NCI-H774 (cell line): ENCODE measurements at regions not wholly inside any gene's neighbourhood (a gene's known extent, or its start where the extent isn't known, plus 50 kb on each side); places are given as distances from the start of the nearest gene placed in this dataset.
A peak's percentile ranks its signal among the peaks of the same experiment; 100 is the strongest.
"Not testable (repeated sequence)": the region's sequence is repeated elsewhere in the genome, so short reads cannot be mapped to it uniquely, and the experiment has no call there.

ENCODE experiments used
- DNase-seq: peaks from one replicate; lab custom pipeline; 2025; lab: John Stamatoyannopoulos, UW

DNA sequence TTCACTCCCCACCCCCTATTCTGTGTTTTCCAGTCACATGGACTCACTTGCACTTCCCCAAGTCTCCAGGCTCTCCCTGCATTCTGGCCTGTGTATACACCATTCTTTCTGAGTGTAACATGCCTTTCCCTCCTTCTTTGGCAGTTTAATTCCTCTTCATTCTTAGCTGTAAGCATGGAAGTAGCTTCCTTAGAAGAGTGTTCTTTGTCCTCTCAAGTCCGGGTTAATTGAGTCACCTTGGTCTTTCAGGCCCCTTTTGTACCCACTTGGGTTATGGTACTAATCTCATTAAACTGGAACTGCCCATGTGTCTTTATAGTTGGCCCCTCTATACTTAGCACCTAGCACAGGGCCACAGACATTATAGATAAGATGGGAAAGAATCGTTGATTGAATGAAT is 525.3 kb upstream of the ADGRL4 start:
- DNase-seq = no peak

DNA sequence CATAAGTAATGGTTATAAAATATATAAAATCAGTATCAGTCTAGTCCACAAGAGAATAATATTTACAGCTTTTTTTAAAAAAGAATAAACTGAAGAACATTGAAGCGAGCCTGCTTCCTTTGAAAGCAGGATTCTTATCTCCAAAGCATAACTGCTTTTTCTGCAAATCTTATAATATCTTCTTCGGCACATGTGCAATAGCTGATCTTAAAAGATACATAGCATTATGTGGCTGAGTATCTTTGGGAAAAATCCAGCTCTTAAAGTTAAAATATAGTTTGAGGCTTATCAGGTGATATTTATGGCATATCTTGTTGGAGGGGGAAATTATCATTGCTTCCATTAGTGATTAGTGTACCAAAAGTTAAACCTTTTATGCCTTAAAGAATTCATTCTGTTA is 523.9 kb upstream of the ADGRL4 start:
- no peak for DNase-seq

DNA sequence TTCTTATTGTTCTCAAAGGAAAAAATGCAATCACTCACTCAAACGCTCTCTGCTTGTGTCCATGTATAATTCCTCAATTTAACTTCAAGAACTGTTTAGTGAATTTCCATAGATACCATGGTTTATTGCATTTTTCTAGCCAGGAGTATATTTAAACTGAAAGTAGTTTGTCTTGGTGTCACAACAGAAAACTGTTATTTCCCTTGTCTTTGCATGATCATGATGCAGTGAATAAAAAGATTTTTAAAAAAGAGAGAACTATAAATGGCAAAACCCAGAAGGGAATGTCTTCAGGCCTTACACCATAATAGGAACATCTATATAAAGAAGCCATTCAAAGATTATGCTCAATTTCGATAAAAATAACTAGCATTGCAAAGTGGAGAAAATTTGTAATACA is 523.5 kb upstream of the ADGRL4 start:
- no peak for DNase-seq

- no peak for DNase-seq
Observed at GRCh38 chr1:79524126-79524525, 517.6 kb upstream of the ADGRL4 start.

DNA sequence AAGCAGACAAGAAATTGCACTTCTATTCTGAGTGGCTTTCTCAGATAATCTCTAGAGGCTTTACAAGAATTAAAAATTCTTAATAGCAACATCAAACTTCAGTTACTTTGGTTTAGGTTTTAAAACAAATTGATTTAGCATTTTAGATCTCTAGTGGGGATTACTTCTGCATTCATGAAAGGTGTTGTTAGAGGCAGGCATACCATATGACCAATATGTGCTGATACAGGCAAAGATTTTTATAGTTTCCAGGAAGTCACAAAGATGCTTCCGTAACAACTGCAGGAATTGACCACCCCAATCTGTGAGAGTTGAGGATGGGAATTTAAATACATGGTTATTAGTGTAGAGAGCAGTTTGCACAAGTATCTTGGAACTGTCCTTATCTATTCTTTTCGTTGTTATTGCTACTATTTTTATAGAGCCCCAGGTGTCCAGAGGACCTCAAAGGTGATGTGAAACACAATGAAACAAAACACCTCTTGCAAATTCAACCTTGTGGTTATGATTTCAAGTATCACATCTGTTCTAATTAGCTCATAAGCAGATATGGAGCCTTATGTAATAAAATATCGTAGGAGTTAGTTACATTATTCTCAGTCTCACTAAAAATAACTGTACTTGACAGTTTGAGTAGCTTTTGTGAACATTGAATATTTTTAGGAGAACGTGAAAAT is 512.7 kb upstream of the ADGRL4 start:
- no peak for DNase-seq

DNA sequence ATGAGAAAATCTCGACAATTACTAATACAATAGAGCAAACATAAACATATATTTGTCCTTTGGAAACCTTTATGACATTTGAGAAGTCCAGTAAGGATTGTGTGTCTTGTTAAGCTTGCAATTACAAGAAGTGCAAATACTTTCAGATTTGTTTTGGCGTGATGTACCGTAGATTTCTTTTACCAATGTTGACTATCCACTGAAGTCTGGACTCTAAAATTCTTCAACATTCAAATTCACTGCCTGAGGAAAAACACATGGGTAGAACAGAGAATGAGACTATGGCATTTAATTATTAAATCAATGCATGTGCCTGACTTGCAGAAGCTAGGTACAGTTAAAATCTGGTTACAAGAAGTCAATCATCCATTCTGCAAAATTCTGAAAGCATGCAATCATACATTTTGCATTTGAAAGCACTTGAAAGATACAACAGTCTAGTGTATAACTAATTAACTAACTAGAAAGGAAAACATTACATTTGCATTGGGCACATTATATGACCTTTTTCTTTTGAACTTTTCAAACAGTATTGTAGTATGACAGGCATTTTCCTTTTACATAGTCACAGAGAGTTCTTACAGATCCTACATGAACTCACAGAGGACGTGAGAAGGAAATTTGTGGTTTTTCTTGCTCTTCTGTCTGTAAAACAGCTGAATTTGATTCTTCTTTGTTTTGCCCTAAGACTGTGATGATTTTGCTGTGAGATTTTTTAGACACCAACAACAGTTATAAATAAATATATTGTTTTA is 511.1 kb upstream of the ADGRL4 start:
- DNase-seq = no peak

DNA sequence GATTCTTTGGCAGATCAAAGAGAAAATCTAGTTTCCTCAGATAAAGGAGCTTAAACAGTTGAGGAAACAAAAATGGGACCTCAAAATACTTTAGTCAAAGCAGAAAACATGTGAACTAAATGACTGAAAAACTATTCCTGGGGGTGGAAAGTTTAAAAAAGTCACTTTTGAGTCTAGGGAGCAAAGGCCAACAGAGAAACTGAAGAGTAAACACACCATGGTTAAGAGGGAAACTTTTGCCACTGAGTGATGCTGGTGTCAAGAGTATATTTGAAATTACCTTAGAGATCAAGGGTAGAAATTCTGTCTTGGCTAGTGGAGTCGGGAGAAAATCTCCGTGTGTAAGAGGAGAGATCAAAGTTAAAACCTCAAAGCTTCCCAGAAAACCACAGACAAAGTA is 501.2 kb upstream of the ADGRL4 start:
- no peak for DNase-seq

DNA sequence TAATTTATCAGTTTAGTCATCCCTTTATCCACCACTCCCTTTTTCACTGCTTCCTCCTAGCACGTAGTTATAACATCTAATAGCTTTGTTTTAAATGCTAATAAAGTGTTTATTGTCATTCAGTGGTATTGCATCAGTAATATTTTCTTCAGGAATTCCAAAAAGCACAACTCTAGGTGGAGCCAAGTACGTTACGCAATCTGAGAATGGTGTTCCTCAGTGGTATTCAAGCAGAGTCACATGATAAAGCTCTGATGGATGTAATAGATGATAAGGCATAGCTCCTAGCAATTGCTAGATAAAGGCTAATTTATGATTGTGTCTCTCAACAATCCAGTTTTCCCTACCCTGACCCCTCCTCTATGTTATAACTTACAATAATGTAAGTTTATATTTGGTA is 494.6 kb upstream of the ADGRL4 start:
- no peak for DNase-seq

- DNase-seq = no peak
Observed at GRCh38 chr1:79499541-79499940, 493.0 kb upstream of the ADGRL4 start.

GRCh38 chr1:79497193-79497773 is 490.8 kb upstream of the ADGRL4 start:
- peak; percentile 6 for DNase-seq

- no peak for DNase-seq
Observed at GRCh38 chr1:79496129-79496528, 489.6 kb upstream of the ADGRL4 start.

GRCh38 chr1:79493702-79494101 is 487.2 kb upstream of the ADGRL4 start:
- not testable (repeated sequence) for DNase-seq

GRCh38 chr1:79488572-79489121 is 482.1 kb upstream of the ADGRL4 start:
- DNase-seq = not testable (repeated sequence)

GRCh38 chr1:79478728-79479373 is 472.3 kb upstream of the ADGRL4 start:
- DNase-seq = no peak

- no peak for DNase-seq
Observed at GRCh38 chr1:79478160-79478559, 471.6 kb upstream of the ADGRL4 start.

DNA sequence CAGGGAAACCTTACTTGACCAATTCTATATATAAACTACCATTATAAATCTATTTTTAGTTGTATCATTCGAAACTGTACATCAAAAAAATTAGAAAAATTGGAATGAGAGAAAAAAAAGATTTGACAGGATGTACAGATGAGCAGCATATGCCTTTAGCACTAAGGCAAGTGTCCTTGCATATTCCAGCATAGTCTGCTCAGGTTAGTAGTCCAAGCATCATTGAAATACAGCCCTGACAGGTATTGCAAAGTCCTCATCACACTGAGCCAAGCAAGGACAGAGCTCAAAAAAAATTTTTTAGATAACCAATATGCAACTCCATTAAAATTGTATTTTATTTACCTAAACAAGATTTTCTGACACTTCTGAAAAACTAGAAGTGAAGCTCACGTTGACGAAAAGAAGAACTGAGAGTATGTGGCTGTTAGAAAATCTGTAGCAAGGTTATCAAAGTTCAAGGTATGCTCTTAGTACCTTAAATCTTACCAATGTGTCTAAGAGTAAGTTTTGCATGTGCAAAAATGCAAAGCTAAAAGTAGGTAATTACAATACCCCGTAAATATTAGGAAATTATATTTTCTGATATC is 465.6 kb upstream of the ADGRL4 start:
- DNase-seq = no peak

DNA sequence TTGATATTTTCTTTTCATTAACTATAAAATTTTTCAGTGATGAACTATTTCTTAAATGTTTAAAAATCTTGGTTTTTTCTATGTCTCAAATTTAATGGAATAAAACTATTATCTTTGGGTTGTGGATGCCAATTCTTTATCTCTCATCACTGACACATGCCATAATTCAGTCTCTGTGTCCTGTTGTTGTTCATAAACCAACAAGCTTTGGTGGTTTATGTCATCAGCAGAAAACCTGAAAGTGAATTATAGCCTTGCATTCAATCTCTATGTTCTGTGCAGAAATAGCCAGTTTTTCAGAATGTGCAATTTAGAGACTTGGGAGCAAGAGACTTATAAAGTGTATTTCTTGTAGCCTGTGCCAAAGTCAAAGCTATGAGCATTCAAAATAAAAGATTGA is 462.6 kb upstream of the ADGRL4 start:
- no peak for DNase-seq

DNA sequence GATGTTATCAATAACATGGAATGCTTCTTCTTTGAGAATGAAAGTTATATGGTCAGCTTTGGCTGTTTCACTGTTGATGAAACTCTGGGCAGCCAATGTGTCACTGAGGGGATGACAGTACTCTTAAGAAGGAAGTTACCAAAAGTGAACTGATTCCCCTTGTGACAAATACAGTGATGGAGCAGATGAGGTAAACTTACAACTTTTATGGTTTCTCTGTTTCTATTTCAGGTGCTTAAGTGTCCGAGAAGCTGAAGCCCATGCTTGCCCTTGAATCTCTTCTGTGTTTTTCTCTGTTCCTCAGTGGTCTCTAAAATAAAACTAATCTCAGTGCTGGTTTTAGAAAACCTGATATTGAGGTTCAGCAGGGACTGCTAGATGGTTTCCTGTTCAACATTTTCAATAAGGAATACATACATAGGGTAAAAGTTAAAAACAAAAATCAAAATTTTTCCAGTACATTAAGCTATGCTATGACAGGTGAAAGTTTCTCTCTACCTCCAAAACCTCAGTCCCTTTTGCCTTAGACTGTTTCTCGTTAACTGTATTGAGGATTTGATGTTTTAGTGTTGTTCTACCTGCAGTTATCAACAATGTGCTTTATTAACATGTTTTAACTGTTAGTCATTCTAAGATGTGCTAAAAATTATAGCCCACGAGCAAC is 454.4 kb upstream of the ADGRL4 start:
- no peak for DNase-seq

GRCh38 chr1:79457562-79458224 is 451.2 kb upstream of the ADGRL4 start:
- DNase-seq = no peak

- no peak for DNase-seq
Observed at GRCh38 chr1:79448426-79448825, 441.9 kb upstream of the ADGRL4 start.

GRCh38 chr1:79441238-79441637 is 434.7 kb upstream of the ADGRL4 start:
- DNase-seq = no peak
